GM10266 (cell line): ENCODE measurements at regions not wholly inside any gene's neighbourhood (a gene's known extent, or its start where the extent isn't known, plus 50 kb on each side); places are given as distances from the start of the nearest gene placed in this dataset.
"Not testable (repeated sequence)": the region's sequence is repeated elsewhere in the genome, so short reads cannot be mapped to it uniquely, and the experiment has no call there.

Experiments
- DNase-seq: peaks from one replicate; pipeline ENCODE4 v3.0.0; 2012; ENCODE audit errors: extremely low spot score
- TF ChIP-seq, protein P1 (sequence below): IDR thresholded peaks from 2 replicates; pipeline ENCODE4 v1.5.1; 2012; ENCODE audit warnings: mild to moderate bottlenecking, low read depth; ENCODE audit not compliant: control insufficient read depth, insufficient read depth; ENCODE audit errors: missing control alignments

DNA sequence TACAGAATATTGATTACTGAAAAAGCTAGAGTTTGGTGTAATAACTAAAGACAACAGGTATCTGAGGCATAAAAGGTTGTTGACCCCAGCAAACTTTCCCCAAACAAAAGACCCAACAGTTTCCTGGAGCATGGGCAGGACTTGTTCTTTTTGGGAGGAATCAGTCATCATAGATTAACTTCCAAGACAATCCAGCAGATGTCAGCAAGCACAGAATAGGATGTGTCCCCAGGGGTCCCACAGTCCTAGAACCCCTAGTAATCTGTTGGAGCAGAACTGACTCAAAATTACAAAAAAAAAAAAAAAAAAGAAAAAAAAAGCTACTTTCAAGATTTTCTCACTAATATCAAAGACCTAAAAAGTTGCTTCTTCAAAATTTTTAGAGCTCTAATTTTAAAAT is 564.7 kb upstream of the SLC39A10 start:
- DNase-seq: no peak
- TF ChIP-seq, protein P1, sequence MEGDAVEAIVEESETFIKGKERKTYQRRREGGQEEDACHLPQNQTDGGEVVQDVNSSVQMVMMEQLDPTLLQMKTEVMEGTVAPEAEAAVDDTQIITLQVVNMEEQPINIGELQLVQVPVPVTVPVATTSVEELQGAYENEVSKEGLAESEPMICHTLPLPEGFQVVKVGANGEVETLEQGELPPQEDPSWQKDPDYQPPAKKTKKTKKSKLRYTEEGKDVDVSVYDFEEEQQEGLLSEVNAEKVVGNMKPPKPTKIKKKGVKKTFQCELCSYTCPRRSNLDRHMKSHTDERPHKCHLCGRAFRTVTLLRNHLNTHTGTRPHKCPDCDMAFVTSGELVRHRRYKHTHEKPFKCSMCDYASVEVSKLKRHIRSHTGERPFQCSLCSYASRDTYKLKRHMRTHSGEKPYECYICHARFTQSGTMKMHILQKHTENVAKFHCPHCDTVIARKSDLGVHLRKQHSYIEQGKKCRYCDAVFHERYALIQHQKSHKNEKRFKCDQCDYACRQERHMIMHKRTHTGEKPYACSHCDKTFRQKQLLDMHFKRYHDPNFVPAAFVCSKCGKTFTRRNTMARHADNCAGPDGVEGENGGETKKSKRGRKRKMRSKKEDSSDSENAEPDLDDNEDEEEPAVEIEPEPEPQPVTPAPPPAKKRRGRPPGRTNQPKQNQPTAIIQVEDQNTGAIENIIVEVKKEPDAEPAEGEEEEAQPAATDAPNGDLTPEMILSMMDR: no peak

DNA sequence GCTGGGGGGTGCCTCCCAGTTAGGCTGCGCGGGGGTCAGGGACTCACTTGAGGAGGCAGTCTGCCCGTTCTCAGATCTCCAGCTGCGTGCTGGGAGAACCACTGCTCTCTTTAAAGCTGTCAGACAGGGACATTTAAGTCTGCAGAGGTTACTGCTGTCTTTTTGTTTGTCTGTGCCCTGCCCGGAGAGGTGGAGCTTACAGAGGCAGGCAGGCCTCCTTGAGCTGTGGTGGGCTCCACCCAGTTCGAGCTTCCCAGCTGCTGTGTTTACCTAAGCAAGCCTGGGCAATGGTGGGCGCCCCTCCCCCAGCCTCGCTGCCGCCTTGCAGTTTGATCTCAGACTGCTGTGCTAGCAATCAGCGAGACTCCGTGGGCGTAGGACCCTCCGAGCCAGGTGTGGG is 584.2 kb upstream of the SLC39A10 start:
- not testable (repeated sequence) for DNase-seq

DNA sequence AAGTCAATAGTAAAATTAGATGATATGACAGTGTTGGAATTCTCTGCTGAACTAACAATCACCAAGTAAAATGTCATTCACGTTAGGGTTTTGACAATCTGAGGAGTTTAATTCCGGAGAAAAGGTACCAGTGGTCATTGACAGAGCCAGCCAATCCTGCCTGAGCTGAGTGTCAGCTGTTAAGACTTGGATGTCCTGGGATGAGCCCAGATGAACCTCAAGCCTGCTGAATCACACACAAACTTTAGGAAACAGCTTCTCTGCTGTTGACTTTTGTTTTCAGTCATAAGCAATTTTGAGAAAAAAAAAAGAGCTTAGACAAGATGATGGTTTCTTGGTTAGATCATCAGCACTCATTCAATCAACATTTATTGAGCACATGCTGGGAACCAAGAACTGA is 600.0 kb upstream of the SLC39A10 start:
- no peak for DNase-seq
- TF ChIP-seq, protein P1: no peak

DNA sequence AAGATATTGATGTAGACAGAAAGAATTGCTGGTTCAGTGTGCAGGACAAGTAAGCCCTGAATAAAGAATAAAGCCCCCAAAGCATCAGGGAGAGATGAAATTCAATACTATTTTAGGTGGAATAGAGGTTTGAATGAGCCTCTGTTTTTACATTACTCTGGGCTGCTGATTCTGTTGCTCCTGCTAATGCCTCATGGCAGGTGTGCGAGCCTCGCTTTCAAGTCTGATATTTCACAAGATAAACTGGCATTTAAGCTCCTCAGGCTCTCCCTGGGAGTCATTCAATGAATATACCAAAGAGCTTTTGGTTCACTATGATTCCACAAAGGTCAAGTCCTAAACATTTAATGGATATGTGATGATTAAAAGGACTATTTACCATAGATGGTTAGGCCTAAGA is 601.0 kb upstream of the SLC39A10 start:
- TF ChIP-seq, protein P1: no peak
- DNase-seq: no peak

DNA sequence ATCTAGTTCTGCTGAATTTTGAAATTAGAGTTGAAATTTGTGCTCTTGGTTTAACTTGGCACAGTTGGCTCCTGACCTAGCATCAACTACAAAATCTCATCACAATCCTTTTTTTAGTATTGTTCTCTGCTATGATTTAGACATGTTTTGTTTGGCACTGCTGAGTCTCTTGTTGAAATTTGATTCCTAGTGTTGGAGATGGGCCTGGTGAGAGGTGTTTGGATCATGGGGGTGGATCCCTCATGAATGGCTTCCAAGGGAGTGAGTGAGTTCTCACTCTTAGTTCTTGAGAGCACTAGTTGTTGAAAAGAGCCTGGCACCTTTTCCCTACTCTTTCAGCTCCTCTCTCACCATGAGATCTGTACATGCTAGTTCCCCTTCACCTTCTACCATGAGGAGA is 605.6 kb upstream of the SLC39A10 start:
- TF ChIP-seq, protein P1: no peak
- DNase-seq: no peak

DNA sequence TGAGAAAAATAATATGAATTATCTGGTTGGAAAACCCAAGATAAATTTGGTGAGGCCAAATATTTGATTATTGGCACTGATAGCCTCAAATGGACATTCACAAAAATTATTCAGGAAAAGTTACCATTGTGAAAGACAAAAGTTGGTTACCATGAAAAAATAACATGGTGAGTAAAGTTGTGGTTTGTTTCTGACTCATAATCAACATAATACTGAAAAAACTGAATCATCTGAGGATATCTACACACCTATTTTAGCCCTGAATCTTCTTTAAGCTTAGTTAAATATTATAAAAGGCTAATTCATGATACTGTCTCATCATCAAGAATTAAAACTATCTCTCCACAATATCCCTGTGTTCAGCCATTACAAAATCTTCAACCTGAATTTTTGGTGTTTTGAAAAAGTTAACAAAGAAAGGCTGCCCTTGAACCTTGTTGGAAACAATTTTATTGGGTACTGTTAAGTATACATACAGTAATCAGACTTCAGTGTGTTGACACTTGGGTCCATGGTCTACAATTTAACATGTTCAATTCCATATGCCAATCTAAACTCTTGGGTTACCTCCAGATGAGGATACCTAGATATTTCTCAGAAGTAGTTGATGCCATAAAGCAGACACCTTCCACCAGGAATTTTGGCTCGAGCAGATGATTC is 607.5 kb upstream of the SLC39A10 start:
- TF ChIP-seq, protein P1: no peak
- no peak for DNase-seq

DNA sequence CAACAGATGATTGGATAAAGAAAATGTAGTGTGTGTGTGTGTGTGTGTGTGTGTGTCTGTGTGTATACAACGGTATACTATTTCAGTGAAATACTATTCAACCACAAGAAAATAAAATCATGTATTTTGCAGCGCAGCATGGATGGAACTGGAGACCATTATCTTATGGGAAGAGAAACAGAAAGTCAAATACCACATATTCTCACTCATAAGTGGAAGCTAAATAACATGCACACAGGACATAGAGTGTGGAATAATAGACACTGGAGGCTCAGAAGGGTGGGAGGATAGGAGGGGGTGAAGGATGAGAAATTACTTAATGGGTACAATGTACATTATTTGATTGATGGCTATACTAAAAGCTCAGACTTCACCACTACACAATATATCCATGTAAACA is 609.1 kb upstream of the SLC39A10 start:
- DNase-seq: no peak
- TF ChIP-seq, protein P1: no peak

DNA sequence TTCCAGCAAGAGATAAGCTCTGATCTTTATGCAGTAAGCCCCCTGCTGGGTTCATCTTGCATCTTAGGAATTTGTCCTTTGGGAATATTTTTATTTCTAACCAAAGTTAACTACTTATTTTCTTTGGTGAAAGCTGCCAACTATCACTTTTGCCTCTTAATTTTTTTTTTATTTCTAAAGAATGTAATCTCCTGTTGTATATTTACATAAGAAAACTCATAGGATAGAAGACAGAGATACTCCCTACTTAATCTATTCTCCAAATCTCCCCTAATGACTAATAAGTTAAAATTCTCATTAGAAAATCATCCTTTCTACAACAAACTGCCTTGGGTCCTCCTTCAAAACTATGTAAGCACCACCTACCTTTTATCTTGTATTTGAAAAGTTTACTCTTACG is 612.2 kb upstream of the SLC39A10 start:
- DNase-seq: no peak
- TF ChIP-seq, protein P1: no peak
